ENCODE measurements at regions not wholly inside any gene's neighbourhood (a gene's known extent, or its start where the extent isn't known, plus 50 kb on each side); places are given as distances from the start of the nearest gene placed in this dataset.

DNA sequence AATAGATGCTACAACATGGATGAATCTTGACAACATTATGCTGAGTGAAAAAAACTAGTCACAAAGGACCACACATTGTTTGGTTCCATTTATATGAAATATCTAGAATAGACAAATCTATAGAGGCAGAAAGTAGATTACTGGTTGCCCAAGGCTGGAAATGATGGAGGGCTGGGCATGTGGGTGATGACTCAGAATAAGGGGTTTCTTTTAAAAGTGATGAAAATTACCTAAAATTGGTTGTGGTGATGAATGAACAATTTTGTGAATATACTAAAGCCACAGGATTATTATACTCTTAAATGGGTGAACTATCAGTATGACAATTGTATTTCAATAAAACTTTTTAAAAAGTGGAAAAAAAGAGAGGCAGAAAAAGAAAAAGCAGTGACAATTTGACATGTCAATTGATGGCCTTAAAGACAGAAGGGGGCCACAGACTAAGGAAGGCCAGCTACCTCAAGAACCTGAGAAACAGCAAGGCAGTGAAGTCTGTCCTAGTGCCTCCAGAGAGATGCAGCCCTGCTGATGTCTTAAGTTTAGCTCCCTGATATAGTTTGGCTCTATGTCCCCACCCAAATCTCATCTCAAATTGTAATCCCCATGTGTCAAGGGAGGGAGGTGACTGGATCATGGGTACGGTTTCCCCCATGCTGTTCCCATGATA is 182.7 kb downstream of the PIK3R1 start:
- TF ChIP-seq, protein P1, sequence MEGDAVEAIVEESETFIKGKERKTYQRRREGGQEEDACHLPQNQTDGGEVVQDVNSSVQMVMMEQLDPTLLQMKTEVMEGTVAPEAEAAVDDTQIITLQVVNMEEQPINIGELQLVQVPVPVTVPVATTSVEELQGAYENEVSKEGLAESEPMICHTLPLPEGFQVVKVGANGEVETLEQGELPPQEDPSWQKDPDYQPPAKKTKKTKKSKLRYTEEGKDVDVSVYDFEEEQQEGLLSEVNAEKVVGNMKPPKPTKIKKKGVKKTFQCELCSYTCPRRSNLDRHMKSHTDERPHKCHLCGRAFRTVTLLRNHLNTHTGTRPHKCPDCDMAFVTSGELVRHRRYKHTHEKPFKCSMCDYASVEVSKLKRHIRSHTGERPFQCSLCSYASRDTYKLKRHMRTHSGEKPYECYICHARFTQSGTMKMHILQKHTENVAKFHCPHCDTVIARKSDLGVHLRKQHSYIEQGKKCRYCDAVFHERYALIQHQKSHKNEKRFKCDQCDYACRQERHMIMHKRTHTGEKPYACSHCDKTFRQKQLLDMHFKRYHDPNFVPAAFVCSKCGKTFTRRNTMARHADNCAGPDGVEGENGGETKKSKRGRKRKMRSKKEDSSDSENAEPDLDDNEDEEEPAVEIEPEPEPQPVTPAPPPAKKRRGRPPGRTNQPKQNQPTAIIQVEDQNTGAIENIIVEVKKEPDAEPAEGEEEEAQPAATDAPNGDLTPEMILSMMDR (IDR thresholded peaks at IDR 0.05), result no peak

DNA sequence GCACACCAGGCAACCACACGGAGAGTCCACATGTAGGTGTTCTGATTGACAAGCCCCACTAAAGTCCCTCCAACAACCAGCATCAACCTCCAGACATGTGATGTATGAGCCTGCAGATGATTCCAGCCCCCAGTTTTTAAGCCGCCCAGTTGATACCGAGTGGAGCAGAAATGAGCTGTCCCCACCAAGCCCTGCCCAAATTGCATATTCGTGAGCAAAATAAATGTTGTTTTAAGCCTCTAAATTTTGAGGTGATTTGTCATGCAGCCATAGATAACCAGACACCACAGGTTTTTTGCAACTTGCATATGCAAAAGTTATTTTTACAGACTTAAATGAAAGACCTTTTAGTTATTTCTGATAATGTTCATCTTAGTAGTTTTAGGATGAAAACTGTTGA is 187.7 kb downstream of the PIK3R1 start:
- TF ChIP-seq, protein P1 (IDR thresholded peaks at IDR 0.05), result no peak

DNA sequence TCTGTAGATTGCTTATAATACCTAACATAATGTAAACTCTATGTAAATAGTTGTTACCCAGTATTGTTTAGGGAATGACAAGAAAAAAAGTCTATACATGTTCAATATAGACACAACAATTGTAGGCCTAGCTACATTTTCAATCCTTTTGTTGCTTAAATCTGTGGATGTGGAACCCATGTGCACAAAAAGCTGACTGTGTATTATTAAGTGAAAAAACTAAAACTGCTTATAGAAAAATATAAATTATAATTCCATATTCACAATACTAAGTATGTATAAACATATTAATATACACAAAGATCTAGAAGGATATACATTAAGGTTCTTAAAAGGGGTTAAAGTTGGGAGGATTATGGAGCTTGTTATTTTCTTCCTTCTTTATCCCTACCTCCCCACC is 188.7 kb downstream of the PIK3R1 start:
- TF ChIP-seq, protein P1 (IDR thresholded peaks at IDR 0.05), result no peak

DNA sequence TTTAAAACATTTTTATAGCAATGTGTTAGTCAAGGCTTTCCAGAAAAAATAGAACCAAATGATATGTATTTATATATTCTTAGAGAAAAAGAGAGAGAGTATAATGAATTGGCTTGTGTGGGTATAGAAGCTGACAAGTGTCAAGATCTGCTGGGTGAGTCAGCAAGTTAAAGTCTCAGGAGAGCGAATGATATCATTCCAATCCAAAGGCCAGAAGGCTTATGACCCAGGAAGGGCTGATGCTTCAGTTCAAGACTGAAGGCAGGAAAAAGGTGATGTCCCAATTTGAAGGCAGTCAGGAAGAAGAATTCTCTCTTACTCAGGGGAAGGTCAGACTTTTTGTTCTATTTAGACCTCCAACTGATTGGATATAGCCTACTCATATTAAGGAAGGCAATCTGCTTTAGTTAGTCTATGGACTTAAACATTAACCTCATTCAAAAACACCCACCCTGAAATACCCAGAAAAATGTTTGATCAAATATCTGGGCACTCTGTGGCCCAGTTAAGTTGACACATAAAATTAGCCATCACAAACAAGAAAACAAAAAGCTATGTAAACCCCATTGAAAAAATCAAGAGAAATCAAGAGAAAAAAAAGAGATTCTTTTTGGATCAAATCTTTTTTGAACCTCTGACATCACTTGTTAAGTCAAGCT is 189.6 kb downstream of the PIK3R1 start:
- TF ChIP-seq, protein P1 (IDR thresholded peaks at IDR 0.05), result no peak

DNA sequence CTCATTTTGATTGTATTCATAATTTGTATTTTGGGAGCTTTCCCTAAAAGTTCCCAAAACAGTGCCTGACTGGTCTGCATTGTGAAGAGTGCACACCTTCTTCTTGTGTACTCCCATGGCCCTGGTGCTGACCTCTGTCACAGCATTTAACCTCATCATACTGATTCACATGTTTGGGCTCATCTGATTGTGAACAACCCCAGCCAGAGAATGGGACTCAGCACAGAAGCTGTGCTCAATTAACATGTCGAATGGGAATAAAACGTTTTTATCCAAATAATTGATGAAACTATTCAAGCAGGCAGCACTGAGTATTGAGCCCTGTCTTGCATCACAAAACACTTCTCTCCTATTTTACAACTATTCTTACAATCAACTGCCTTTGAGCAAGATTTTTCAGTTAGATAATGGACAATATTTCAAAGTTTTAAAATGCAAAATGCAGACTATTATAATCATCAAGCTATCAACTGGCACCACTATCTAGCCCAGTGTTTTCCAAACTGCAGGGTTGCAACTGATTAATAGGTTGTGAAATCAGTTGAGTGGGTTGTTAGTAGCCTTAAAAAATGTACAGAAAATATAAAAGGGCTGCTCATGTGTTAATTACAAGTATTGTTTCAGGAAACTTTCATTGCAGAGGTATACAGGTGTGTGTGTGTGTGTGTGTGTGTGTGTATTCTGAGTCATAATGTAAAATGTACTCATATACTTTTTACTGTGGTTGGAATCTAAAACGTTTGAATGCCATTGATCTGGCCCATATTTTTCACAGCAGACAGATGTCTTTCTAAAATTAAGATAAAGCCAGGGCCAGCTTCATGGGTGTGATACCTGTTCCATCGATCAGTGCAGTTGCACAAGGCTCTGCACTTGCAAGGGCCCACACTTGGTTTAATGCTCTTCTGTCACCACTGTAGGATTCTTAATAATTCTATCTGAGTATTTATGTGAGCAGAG is 190.5 kb downstream of the PIK3R1 start:
- TF ChIP-seq, protein P1 (IDR thresholded peaks at IDR 0.05), result no peak

DNA sequence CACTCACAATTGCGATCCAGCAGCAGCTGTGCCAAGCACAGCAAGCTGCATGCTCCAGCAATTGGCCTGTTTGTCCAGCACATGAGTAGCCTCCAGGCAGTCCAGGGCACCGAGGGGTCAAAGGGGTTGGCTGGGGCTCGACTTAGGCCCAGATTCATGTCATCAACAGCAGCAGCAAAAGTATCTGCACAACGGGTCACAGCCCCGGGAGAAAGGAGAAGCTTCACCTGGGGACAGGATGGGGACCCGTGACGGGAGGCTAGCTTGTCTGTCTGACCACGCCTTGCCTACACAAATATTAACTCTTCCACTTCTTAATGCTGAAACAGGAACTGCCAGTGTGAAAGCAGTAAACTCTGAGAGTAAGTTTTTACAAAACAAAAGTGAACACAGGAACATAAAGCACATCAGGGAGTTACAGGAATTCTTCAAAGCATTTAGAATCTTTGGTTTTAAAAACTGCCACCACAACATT is 191.2 kb downstream of the PIK3R1 start:
- TF ChIP-seq, protein P1 (IDR thresholded peaks at IDR 0.05), result no peak
